ENCODE measurements at regions not wholly inside any gene's neighbourhood (a gene's known extent, or its start where the extent isn't known, plus 50 kb on each side); places are given as distances from the start of the nearest gene placed in this dataset.

DNA sequence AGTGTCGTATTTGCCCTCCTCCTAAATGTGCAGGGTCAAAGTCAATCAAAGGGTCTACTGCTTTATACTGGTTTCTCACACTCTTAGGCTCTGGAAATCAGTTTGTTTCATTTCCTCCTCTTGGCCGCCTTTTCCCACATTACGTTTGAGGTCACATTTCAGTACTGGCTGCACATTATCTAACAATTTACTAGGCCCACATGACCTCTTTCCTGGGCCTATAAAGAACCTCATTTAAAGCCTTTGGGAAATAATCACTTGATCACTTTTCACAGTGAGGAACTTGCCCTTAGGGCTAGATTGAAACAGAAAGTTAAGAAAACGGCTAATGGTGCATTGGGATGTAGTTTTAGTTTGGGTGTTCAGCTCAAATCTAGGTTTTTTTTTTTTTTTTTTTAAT is 497.5 kb downstream of the RERGL start:
- Histone ChIP-seq H3K4me1 (ENCODE audit: insufficient read depth, low read length) (no peaks in the 10 kb centered on the region), H3K4ac (ENCODE audit: low read depth, low read length) (no peak overlapping the region), H2AK5ac (ENCODE audit: insufficient read length, low read length) (no peak overlapping the region), H3K23me2 (ENCODE audit: insufficient read length, low read depth, low read length, poor library complexity, severe bottlenecking) (no peaks in the 10 kb centered on the region), H3K27ac (ENCODE audit: insufficient read length, low read depth, low read length) (no peak overlapping the region), H4K20me1 (ENCODE audit: control insufficient read depth, insufficient read depth, insufficient read length) (no peaks in the 10 kb centered on the region), H3T11ph (ENCODE audit: low read length) (no peak overlapping the region), H4K91ac (ENCODE audit: insufficient read length, low read depth, low read length) (no peak overlapping the region), H3K23ac (ENCODE audit: insufficient read length, low read depth, low read length) (no peak overlapping the region), H3K27me3 (ENCODE audit: insufficient read depth, low read length) (no peaks in the 10 kb centered on the region), H4K8ac (replicated peaks; ENCODE audit: insufficient read length, low read depth, low read length) (no peak overlapping the region), H4K5ac (ENCODE audit: insufficient read length, low read depth, low read length) (no peak overlapping the region), H3K56ac (ENCODE audit: insufficient read length, low read depth, low read length) (no peak overlapping the region), H3K79me1 (ENCODE audit: insufficient read depth, low read depth, low read length, poor library complexity, severe bottlenecking) (no peaks in the 10 kb centered on the region), H3K9ac (ENCODE audit: extremely low read depth, insufficient read length, low read length) (no peak overlapping the region), H2BK15ac (ENCODE audit: low read depth, low read length) (no peak overlapping the region), H2BK5ac (ENCODE audit: insufficient read length, low read length) (no peak overlapping the region), H2BK12ac (ENCODE audit: insufficient read length, low read depth, low read length) (no peak overlapping the region), H3K14ac (ENCODE audit: insufficient read depth, low read length) (no peak overlapping the region), H2AFZ (ENCODE audit: low read length) (no peak overlapping the region), H3K79me2 (ENCODE audit: insufficient read depth, low read length) (no peaks in the 10 kb centered on the region), H3K18ac (ENCODE audit: insufficient read length, low read depth, low read length) (no peak overlapping the region), H2BK20ac (ENCODE audit: low read depth, low read length, poor library complexity, severe bottlenecking) (no peak overlapping the region), H2BK120ac (ENCODE audit: low read depth, low read length, poor library complexity, severe bottlenecking) (no peak overlapping the region), H3K4me2 (ENCODE audit: insufficient read depth, insufficient read length, low read length) (no peak overlapping the region), H3K9me3 (ENCODE audit: control insufficient read depth, low read depth, low read length) (no peaks in the 10 kb centered on the region)
- Mint-ChIP-seq H3K27ac (no peak overlapping the region; a peak in 1 of 7 replicates), H3K4me1 (peaks cover 3 to 5% of the 10 kb centered on the region in 2 experiments; a peak in 2 of 4 replicates), H3K4me3 (no peak overlapping the region), H3K36me3 (ENCODE audit: insufficient read depth in 1 of 3, low read depth in 3 of 3) (no peaks in the 10 kb centered on the region), H3K9me3 (no peaks in the 10 kb centered on the region), H3K27me3 (ENCODE audit: low read depth) (no peaks in the 10 kb centered on the region)
- TF ChIP-seq, protein P1, sequence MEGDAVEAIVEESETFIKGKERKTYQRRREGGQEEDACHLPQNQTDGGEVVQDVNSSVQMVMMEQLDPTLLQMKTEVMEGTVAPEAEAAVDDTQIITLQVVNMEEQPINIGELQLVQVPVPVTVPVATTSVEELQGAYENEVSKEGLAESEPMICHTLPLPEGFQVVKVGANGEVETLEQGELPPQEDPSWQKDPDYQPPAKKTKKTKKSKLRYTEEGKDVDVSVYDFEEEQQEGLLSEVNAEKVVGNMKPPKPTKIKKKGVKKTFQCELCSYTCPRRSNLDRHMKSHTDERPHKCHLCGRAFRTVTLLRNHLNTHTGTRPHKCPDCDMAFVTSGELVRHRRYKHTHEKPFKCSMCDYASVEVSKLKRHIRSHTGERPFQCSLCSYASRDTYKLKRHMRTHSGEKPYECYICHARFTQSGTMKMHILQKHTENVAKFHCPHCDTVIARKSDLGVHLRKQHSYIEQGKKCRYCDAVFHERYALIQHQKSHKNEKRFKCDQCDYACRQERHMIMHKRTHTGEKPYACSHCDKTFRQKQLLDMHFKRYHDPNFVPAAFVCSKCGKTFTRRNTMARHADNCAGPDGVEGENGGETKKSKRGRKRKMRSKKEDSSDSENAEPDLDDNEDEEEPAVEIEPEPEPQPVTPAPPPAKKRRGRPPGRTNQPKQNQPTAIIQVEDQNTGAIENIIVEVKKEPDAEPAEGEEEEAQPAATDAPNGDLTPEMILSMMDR (conservative IDR thresholded peaks at IDR 0.05), result no peak
- no peak for DNase-seq
- WGBS (ENCODE audit: extremely low coverage, insufficient read length, low lambda C conversion rate), result no CpG with 5 or more reads among the region's 4 CpGs
